ENCODE measurements at regions not wholly inside any gene's neighbourhood (a gene's known extent, or its start where the extent isn't known, plus 50 kb on each side); places are given as distances from the start of the nearest gene placed in this dataset.
"Not testable (repeated sequence)": the region's sequence is repeated elsewhere in the genome, so short reads cannot be mapped to it uniquely, and the experiment has no call there.

GRCh38 chr12:76936275-76937193 is 57.7 kb upstream of the CSRP2 start:
- H3K4me1 Mint-ChIP-seq, result no peaks in the 10 kb centered on the region
- ATAC-seq (no peak), DNase-seq (no peak)
- H3K4me3 Mint-ChIP-seq, result no peak overlapping the region
- peak overlapping the region in 1 of 2 donors; percentile 71 for H3K27ac Mint-ChIP-seq
- no peaks in the 10 kb centered on the region for H3K27me3 Mint-ChIP-seq
- no peaks in the 10 kb centered on the region for H3K9me3 Mint-ChIP-seq

DNA sequence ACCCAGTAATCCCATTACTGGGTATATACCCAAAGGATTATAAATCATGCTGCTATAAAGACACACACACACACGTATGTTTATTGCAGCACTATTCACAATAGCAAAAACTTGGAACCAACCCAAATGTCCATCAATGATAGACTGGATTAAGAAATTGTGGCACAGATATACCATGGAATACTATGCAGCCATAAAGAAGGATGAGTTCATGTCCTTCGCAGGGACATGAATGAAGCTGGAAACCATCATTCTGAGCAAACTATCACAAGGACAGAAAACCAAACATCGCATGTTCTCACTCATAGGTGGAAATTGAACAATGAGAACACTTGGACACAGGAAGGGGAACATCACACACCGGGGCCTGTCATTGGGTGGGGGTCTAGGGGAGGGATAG is 54.6 kb upstream of the CSRP2 start:
- not testable (repeated sequence) for ATAC-seq

GRCh38 chr12:76929499-76929898 is 50.7 kb upstream of the CSRP2 start:
- Mint-ChIP-seq H3K9me3 (no peaks in the 10 kb centered on the region), H3K27me3 (peaks cover 14% of the 10 kb centered on the region), H3K4me3 (no peak overlapping the region), H3K4me1 (no peaks in the 10 kb centered on the region), H3K27ac (no peak overlapping the region)
- ATAC-seq (no peak), DNase-seq (no peak)

More for the DNA sequence above, 54.6 kb upstream of the CSRP2 start:
- not testable (repeated sequence) for H3K4me1 Mint-ChIP-seq, H3K4me3 Mint-ChIP-seq, H3K27me3 Mint-ChIP-seq, H3K9me3 Mint-ChIP-seq, H3K27ac Mint-ChIP-seq, DNase-seq
